Memory B cell (primary cell): ENCODE measurements at regions not wholly inside any gene's neighbourhood (a gene's known extent, or its start where the extent isn't known, plus 50 kb on each side); places are given as distances from the start of the nearest gene placed in this dataset.

Source experiments
- ATAC-seq: fragments of 150-1000 bp; cut with Tn5 transposase; 2 replicates; pipeline ENCODE4 v1.10.0; 2021; ENCODE audit warnings: low read depth, mild to moderate bottlenecking, moderate library complexity
- DNase-seq, 2 donors: peaks; one replicate each; pipeline ENCODE4 v3.0.0; 2022; ENCODE audit warnings: low spot score in 2 of 2
- H3K27ac Mint-ChIP-seq: one replicate; pipeline ENCODE4 v1.8.0; 2022; ENCODE audit warnings: mild to moderate bottlenecking, moderate library complexity, mixed read lengths
- H3K27me3 Mint-ChIP-seq: one replicate; pipeline ENCODE4 v1.8.0; 2022; ENCODE audit warnings: mixed read lengths
- H3K36me3 Mint-ChIP-seq: one replicate; pipeline ENCODE4 v1.8.0; 2022; ENCODE audit warnings: mild to moderate bottlenecking, mixed read lengths
- H3K4me1 Mint-ChIP-seq: one replicate; pipeline ENCODE4 v1.8.0; 2022; ENCODE audit warnings: mixed read lengths
- H3K4me3 Mint-ChIP-seq: one replicate; pipeline ENCODE4 v1.8.0; 2022; ENCODE audit warnings: mild to moderate bottlenecking, moderate library complexity, mixed read lengths
- H3K9me3 Mint-ChIP-seq: one replicate; pipeline ENCODE4 v1.8.0; 2022; ENCODE audit warnings: mixed read lengths

- DNase-seq (no peak), ATAC-seq (no peak)
- Mint-ChIP-seq H3K4me3 (no peak overlapping the region), H3K27me3 (no peaks in the 10 kb centered on the region), H3K36me3 (peaks cover 3% of the 10 kb centered on the region), H3K27ac (no peak overlapping the region), H3K9me3 (peaks cover 3% of the 10 kb centered on the region), H3K4me1 (no peaks in the 10 kb centered on the region)
These were observed 183.1 kb upstream of the POU2AF2 start for GRCh38 chr11:111062420-111062819.

GRCh38 chr11:111059726-111060125 is 185.8 kb upstream of the POU2AF2 start:
- H3K27ac Mint-ChIP-seq = no peak overlapping the region
- peaks cover 6% of the 10 kb centered on the region for H3K36me3 Mint-ChIP-seq
- DNase-seq (no peak), ATAC-seq (no peak)
- peaks cover 3% of the 10 kb centered on the region for H3K9me3 Mint-ChIP-seq
- peaks cover 3% of the 10 kb centered on the region for H3K4me1 Mint-ChIP-seq
- H3K4me3 Mint-ChIP-seq = no peak overlapping the region
- no peaks in the 10 kb centered on the region for H3K27me3 Mint-ChIP-seq

- no peaks in the 10 kb centered on the region for H3K36me3 Mint-ChIP-seq
- ATAC-seq (no peak), DNase-seq (no peak)
- peaks cover 3% of the 10 kb centered on the region for H3K27me3 Mint-ChIP-seq
- H3K4me3 Mint-ChIP-seq = no peak overlapping the region
- H3K9me3 Mint-ChIP-seq = peaks cover 1% of the 10 kb centered on the region
- H3K27ac Mint-ChIP-seq = no peak overlapping the region
- no peaks in the 10 kb centered on the region for H3K4me1 Mint-ChIP-seq
These were observed 196.4 kb upstream of the POU2AF2 start for GRCh38 chr11:111049131-111049530.

- Mint-ChIP-seq H3K36me3 (no peaks in the 10 kb centered on the region), H3K4me1 (peaks cover 3% of the 10 kb centered on the region), H3K9me3 (peaks cover 1% of the 10 kb centered on the region), H3K4me3 (no peak overlapping the region), H3K27ac (no peak overlapping the region), H3K27me3 (peaks cover 6% of the 10 kb centered on the region)
- DNase-seq (no peak), ATAC-seq (no peak)
These were observed 198.2 kb upstream of the POU2AF2 start for GRCh38 chr11:111047374-111047773.

- Mint-ChIP-seq H3K27ac (no peak overlapping the region), H3K4me1 (peaks cover 3% of the 10 kb centered on the region), H3K27me3 (peaks cover 6% of the 10 kb centered on the region), H3K36me3 (no peaks in the 10 kb centered on the region), H3K9me3 (peaks cover 1% of the 10 kb centered on the region), H3K4me3 (no peak overlapping the region)
- no peak for ATAC-seq
- DNase-seq = no peak
These were observed 199.2 kb upstream of the POU2AF2 start for GRCh38 chr11:111046291-111046690.

GRCh38 chr11:111045874-111046273 is 199.7 kb upstream of the POU2AF2 start:
- peaks cover 6% of the 10 kb centered on the region for H3K27me3 Mint-ChIP-seq
- peaks cover 3% of the 10 kb centered on the region for H3K4me1 Mint-ChIP-seq

GRCh38 chr11:111045407-111045803 is 200.1 kb upstream of the POU2AF2 start:
- ATAC-seq (no peak), DNase-seq (no peak)
- H3K27me3 Mint-ChIP-seq = peaks cover 6% of the 10 kb centered on the region
- peaks cover 3% of the 10 kb centered on the region for H3K4me1 Mint-ChIP-seq
- H3K36me3 Mint-ChIP-seq = no peaks in the 10 kb centered on the region
- H3K9me3 Mint-ChIP-seq = peaks cover under 1% of the 10 kb centered on the region
- H3K4me3 Mint-ChIP-seq = no peak overlapping the region
- H3K27ac Mint-ChIP-seq = no peak overlapping the region

More at GRCh38 chr11:111045874-111046273, 199.7 kb upstream of the POU2AF2 start:
- ATAC-seq = no peak
- Mint-ChIP-seq H3K4me3 (no peak overlapping the region), H3K36me3 (no peaks in the 10 kb centered on the region), H3K9me3 (peaks cover 1% of the 10 kb centered on the region), H3K27ac (no peak overlapping the region)
- DNase-seq = no peak

- Mint-ChIP-seq H3K4me3 (no peak overlapping the region), H3K9me3 (no peaks in the 10 kb centered on the region), H3K27me3 (peaks cover 6% of the 10 kb centered on the region), H3K27ac (no peak overlapping the region), H3K4me1 (peaks cover 3% of the 10 kb centered on the region), H3K36me3 (no peaks in the 10 kb centered on the region)
- ATAC-seq = no peak
- DNase-seq = no peak
These were observed 200.6 kb upstream of the POU2AF2 start for GRCh38 chr11:111044751-111045406.

- Mint-ChIP-seq H3K27me3 (peaks cover 3% of the 10 kb centered on the region), H3K9me3 (peaks cover 8% of the 10 kb centered on the region), H3K27ac (no peak overlapping the region), H3K36me3 (peaks cover 3% of the 10 kb centered on the region), H3K4me1 (peaks cover 3% of the 10 kb centered on the region), H3K4me3 (no peak overlapping the region)
- no peak for ATAC-seq
- DNase-seq = no peak
These were observed 205.5 kb upstream of the POU2AF2 start for GRCh38 chr11:111039982-111040381.

GRCh38 chr11:111035746-111036145 is 209.8 kb upstream of the POU2AF2 start:
- Mint-ChIP-seq H3K4me3 (no peak overlapping the region), H3K27me3 (no peaks in the 10 kb centered on the region), H3K27ac (peak overlapping the region; percentile 53), H3K36me3 (peaks cover 3% of the 10 kb centered on the region), H3K4me1 (no peaks in the 10 kb centered on the region), H3K9me3 (peaks cover 11% of the 10 kb centered on the region)
- DNase-seq = no peak
- no peak for ATAC-seq

GRCh38 chr11:111026241-111026640 is 219.3 kb upstream of the POU2AF2 start:
- peaks cover 9% of the 10 kb centered on the region for H3K4me1 Mint-ChIP-seq
- ATAC-seq (no peak), DNase-seq (no peak)
- no peak overlapping the region for H3K27ac Mint-ChIP-seq
- peaks cover 9% of the 10 kb centered on the region for H3K9me3 Mint-ChIP-seq
- H3K36me3 Mint-ChIP-seq = peaks cover 7% of the 10 kb centered on the region
- H3K4me3 Mint-ChIP-seq = no peak overlapping the region
- H3K27me3 Mint-ChIP-seq = peaks cover 2% of the 10 kb centered on the region

- Mint-ChIP-seq H3K4me3 (no peak overlapping the region), H3K27ac (no peak overlapping the region), H3K4me1 (peaks cover 8% of the 10 kb centered on the region), H3K9me3 (no peaks in the 10 kb centered on the region), H3K36me3 (peaks cover 2% of the 10 kb centered on the region), H3K27me3 (peaks cover 2% of the 10 kb centered on the region)
- ATAC-seq (no peak), DNase-seq (no peak)
These were observed 224.4 kb upstream of the POU2AF2 start for GRCh38 chr11:111021131-111021530.

GRCh38 chr11:111019871-111020670 is 225.5 kb upstream of the POU2AF2 start:
- ATAC-seq = no peak
- H3K4me3 Mint-ChIP-seq = no peak overlapping the region
- H3K9me3 Mint-ChIP-seq = no peaks in the 10 kb centered on the region
- H3K27me3 Mint-ChIP-seq = peaks cover 2% of the 10 kb centered on the region
- DNase-seq = no peak
- H3K27ac Mint-ChIP-seq = no peak overlapping the region
- peaks cover 5% of the 10 kb centered on the region for H3K4me1 Mint-ChIP-seq
- H3K36me3 Mint-ChIP-seq = peaks cover 2% of the 10 kb centered on the region

- ATAC-seq (no peak), DNase-seq (no peak)
- H3K36me3 Mint-ChIP-seq = peaks cover 2% of the 10 kb centered on the region
- H3K9me3 Mint-ChIP-seq = no peaks in the 10 kb centered on the region
- H3K4me1 Mint-ChIP-seq = peaks cover 8% of the 10 kb centered on the region
- no peak overlapping the region for H3K27ac Mint-ChIP-seq
- H3K27me3 Mint-ChIP-seq = peaks cover 2% of the 10 kb centered on the region
- no peak overlapping the region for H3K4me3 Mint-ChIP-seq
These were observed 226.1 kb upstream of the POU2AF2 start for GRCh38 chr11:111019451-111019850.
